GM12874 (cell line): ENCODE measurements at regions not wholly inside any gene's neighbourhood (a gene's known extent, or its start where the extent isn't known, plus 50 kb on each side); places are given as distances from the start of the nearest gene placed in this dataset.

Experiments used
- CTCF ChIP-seq: IDR thresholded peaks from 2 replicates; pipeline ENCODE4 v1.5.1; 2011; ENCODE audit warnings: low read depth, mild to moderate bottlenecking, control low read depth, low read length, moderate library complexity; ENCODE audit not compliant: insufficient read depth

- TF ChIP-seq CTCF: no peak
Measured at GRCh38 chr18:66280470-66280869, 323.4 kb downstream of the CDH19 start.

GRCh38 chr18:66271962-66272361 is 331.9 kb downstream of the CDH19 start:
- no peak for TF ChIP-seq CTCF

GRCh38 chr18:66264130-66264529 is 339.8 kb downstream of the CDH19 start:
- no peak for TF ChIP-seq CTCF

- TF ChIP-seq CTCF: no peak
Measured at GRCh38 chr18:66254121-66254520, 349.8 kb downstream of the CDH19 start.

- no peak for TF ChIP-seq CTCF
Measured at GRCh38 chr18:66252703-66253102, 351.2 kb downstream of the CDH19 start.

GRCh38 chr18:66235206-66235605 is 368.7 kb downstream of the CDH19 start:
- no peak for TF ChIP-seq CTCF

- TF ChIP-seq CTCF: no peak
Measured at GRCh38 chr18:66226782-66227181, 377.1 kb downstream of the CDH19 start.

- TF ChIP-seq CTCF: no peak
Measured at GRCh38 chr18:66222174-66222573, 381.7 kb downstream of the CDH19 start.
